ENCODE measurements at regions not wholly inside any gene's neighbourhood (a gene's known extent, or its start where the extent isn't known, plus 50 kb on each side); places are given as distances from the start of the nearest gene placed in this dataset.
"Not testable (repeated sequence)": the region's sequence is repeated elsewhere in the genome, so short reads cannot be mapped to it uniquely, and the experiment has no call there.

DNA sequence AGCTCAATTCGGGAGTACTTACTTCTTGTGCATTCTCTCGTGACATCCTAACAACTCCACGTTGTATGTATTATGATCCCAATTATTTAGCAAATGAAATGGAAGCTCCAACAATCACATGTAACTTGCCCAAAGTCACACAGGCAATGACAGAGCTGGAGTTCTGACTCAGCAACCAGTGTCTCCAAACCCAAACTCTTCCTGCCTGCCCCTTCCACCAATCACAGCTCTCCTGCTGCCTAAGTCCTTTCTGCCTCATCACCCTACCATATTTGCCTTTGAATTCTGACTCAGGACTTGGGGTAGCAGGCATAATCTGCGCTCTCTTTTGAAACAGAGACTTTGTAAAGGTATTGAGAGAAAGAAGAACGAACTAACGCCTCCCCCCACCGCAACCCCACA, 245.2 kb upstream of the MAF start:
- no peak for DNase-seq

DNA sequence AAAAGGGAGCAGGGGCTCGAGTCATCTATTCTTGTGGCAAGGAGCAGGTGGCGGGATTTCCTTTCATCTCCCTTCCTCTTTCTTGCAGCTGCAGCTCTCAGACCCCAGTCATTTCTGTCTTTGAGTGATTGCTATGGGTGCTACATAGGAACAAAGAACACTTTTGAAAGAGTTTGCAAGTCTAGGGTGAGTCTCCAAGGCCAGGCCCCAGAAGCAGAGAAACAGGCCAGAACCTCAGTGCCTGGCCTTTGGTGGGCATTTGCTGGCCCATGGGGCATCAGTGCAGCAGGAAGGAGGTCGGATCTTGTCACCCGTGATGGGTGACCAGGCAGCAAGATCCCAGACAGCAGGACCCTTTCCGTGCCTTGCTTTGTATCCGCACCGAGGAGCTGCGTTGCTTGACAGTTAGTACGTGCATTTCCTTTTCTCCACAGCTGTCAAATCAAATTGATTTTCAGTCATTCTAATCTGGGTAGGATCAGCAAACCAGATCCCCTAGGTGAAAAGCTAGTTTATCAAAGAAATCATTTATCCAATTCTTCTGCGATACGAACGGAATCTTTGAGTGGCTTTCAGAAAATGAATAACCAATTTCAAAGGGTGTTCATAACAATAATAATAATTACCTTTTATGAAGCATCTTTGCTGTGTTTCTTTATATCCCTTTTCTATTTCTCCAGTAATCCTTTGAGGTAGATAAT, 244.6 kb upstream of the MAF start:
- DNase-seq = no peak

DNA sequence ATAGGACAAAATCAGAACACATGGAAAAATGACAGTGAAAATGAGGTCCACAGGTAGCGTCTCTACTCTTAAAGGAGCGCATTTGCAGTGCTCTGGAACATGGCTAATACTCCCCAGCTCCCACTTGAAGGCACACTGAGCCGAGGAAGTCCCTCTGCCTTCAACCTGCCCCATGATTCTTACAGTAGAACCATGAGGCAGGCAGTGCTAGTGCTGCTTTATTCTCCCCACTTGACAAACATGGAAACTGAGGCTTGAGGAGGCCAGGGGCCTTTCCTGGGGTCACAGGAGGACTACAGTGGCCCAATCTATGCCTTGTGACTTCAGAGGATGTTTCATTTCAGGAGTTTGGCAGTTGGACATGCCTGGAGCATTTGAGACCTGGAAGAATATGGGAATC, 244.1 kb upstream of the MAF start:
- DNase-seq = no peak

DNA sequence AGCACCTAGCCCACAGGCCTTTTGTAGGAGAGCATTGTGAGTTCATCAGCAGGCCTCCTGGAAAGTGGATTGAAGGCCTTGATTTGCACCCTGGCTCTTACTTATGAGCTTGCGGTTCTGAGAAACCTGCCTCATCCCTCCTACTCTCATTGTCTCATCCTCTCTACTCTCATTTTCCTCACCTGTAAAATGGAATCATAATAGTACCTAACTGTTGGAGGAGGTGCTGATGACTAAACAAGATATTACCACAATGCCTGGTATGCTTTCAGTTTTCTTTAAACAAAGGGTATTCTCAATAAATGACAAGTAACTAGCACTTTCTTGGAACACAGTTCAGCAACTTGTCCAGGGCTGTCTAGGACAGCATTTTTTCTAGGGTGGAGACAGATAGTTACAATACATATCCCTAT, 243.1 kb upstream of the MAF start:
- no peak for DNase-seq

DNA sequence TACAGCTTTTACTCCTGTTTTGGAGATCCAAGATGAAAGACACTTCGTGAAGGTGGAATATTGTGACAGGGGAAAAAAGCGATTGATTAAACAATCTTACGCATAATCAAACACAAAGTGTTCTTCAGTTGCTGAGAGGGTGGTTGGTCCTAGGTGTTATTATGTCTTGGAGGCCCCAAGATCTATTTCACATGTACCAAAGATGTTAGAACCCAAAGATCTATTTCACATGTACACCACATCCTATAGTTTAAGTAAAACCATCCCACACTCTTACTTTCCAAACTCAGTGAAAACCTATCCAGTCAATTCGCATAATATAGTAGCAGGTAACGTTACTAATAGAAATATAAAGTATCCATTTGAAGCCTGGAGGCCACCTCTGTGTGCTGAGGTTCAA, 242.6 kb upstream of the MAF start:
- DNase-seq = no peak

DNA sequence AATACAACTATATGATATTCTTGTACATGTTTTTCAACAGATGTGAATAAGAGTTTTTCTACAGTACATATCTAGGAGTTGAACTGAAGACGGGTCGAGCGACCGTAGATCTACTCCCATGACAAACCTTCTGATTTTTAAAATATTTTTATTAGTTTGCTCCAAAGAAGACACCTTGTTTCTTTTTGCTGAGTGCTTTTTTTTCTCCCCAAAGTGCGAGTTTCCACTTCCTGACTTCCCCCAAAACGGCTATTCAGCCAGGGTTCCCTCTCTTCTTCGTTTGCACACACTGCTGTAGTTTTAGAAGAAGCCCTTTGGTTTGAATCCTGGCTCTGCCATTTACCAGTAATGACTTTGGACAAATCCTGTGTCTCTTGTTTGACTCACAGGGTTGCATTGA, 241.7 kb upstream of the MAF start:
- DNase-seq = no peak

DNA sequence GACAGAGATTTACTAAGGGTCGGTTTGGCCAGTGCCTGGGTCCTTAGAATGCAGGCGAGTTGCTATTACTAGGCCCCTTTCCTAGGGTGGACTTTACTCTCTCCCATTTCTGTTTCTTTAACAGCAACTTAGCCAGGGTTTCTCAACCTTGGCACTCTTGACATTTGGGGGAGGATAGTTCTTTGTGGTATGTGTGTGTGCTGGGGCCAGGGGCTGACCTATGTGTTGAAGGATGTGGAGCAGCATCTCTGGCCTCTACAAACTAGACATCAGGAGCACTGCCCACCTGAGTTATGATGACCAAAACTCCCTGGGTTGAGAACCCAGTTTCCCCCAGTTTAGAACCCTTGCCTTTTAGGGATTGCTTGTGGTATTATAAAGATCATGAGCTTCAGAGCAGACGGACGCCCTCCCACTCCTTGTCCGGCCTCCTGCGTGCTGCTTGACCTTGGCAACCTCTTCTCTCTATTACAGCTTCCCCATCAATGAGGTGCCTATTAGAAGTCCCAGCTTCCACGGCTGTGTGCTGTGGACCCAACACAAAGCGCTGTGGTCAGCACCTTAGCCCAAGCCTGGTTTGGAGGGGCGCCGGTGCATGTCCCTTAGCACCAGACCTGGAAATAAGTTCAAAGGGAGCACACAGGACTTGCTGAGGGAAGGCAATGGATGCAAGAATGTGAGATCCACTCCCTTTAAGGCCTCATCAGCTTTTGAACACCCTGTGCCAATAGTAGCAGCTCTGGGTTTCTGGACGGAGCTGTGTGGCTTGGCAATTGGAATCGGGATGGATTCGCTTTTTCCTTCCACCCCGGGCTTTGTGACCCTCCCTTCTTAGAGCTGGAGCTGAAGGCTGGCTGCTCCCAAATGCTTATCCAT, 239.2 kb upstream of the MAF start:
- no peak for DNase-seq

DNA sequence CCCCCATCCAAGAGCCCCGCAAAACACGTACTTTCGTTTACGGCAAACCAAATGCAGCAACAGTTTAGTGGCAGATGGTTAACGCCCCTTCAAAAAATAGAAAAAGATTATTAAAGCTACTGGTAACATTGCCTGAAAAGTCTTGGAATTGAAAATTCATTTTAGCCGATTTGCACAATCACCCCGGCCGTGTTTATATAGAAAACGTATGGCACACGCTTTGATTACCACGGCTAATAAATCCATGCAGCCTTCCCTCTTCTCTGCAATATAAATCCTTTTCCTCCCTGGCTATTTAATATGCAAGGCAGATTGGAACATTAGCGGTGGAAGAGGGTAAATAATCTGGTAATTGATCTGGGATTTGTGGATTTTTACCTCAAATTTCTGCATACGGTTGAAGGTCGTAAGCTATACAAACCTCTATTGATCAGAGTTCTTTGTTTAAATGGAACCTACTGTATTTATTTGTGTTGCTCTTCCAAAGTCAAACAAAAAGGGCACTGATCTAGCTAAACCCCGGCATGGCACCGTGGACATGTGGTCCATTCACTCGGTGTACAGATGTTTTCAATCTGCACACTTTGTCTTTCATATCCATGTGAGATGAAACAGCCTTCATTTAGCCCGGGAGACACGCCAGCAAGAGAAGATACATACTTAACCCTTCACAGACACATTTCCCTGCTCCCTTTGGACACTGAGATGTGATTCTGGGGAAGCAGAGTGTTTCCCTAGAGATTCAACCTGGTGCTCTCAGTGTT, 238.1 kb upstream of the MAF start:
- DNase-seq = no peak

DNA sequence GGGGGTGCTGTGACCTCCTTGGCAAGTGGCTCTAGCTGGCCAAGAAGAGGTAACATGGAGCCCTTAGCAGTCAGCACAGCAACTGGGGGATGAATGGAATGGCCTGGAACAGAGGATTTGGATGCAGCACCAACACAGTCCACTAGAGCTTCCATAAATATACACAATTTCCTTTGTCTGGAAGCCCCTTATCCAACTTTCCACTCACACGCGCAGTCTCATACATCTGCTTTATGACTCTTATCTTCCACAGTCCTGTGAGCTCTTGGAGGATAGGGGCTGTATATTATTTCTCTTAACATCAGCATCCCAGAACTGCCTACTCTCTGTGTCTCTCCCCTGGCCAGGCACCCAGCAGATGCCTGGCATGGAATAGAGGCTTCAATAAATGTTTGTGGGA, 235.6 kb upstream of the MAF start:
- no peak for DNase-seq

DNA sequence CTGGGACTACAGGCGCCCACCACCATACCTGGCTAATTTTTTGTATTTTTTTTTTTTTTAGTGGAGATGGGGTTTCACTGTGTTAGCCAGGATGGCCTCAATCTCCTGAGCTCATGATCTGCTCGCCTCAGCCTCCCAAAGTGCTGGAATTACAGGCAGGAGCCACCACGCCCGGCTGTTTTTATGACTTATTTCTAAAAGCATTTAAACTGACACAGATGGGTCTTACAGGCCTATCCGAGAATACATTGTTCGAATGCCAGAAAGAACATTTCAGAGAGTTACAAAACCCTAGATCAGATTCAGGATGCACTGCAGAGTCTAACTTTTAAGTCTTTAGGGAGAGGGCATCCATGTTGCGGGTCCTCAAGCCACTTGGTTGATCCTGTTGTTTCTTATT, 234.7 kb upstream of the MAF start:
- DNase-seq = no peak

DNA sequence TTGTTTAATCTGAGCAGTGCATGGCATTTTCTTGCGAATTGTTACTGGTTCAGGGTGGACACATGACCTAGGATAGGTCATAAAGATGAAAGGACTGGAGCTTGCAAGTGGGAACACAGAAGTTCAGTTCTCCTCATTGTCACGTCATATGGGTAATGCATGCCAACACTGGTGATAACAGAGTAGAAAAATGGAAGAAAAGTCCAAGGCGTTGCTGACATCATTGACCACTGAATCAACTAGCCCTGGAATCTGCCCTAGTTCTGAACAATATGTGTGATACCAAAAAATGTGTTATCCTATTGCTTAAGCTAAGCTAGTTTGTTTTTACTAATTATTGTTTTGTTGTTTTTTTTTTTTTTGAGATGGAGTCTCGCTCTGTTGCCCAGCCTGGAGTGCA, 234.2 kb upstream of the MAF start:
- DNase-seq = no peak

DNA sequence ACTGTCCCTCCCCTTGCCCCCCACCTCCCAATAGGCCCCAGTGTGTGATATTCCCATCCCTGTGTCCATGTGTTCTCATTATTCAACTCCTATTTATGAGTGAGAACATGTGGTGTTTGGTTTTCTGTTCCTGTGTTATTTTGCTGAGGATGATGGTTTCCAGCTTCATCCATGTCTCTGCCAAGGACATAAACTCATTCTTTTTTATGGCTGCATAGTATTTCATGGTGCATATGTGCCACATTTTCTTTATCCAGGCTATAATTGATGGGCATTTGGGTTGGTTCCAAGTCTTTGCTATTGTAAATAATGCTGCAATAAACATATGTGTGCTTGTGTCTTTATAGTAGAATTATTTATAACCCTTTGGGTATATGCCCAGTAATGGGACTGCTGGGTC, 233.5 kb upstream of the MAF start:
- DNase-seq = not testable (repeated sequence)

DNA sequence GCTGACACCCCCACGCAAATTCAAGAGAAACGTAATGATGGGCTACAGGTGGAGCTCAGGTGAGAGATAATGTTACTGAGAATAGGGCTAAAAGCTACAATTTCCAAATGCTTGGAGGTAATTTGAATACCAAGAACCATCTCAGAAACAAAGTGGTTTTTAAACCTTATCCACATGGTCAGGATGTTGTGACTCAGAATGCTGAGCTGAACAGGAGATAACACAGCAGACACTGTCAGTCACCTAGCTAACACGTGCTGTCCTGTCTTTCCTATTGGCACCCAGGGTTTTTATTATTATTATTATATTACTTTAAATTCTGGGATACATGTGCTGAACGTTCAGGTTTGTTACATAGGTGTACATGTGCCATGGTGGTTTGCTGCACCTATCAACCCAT, 233.0 kb upstream of the MAF start:
- no peak for DNase-seq

DNA sequence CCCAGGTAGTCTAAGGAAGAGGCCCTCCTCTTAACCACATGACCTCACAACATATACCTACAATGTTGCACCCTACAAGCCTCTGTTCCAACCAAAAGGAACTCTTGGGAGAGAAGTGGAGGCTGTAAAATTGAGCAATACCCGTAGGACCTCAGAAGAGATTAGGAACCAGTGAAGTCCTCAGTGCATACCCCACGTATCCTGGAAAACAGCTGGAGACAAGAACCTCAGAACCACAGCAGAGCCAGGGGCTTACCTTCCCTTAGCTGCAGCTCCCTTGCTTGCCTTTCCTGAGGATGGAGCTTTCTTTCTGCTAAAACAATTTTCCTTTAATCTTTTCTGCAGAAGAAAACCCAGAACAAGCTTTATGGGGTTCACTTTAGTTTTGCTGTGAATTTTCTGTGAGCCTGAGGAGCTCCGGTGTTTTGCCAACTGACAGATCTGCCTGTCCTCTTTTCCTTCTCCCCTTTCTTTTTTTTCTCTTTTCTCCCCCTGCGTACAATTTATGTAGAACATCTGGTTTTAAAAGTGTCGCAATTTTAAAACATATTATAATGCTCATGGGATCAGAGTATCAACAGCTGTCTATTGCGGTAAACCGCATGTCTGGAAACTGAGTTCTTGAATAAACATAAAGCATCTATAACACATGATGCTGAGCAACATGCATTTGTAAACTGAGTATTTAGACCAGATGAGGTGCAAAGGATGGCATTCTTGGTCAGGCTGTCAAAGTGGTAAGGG, 226.4 kb upstream of the MAF start:
- DNase-seq = no peak

DNA sequence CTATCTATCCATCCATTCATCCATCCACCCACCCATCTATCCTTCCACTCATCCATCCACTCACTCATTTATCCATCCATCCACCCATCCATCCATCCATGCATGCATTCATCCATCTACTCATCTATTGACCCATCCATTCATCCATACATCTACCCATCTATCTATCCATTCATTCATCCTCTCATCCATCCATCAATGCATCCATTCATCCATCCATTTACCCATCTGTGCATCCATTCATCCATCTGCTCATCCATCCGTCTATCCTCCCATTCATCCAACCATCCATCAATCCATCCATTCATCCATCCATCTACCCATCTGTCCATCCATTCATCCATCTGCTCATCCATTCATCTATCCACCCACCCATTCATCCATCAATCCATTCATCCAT, 224.5 kb upstream of the MAF start:
- DNase-seq = no peak

DNA sequence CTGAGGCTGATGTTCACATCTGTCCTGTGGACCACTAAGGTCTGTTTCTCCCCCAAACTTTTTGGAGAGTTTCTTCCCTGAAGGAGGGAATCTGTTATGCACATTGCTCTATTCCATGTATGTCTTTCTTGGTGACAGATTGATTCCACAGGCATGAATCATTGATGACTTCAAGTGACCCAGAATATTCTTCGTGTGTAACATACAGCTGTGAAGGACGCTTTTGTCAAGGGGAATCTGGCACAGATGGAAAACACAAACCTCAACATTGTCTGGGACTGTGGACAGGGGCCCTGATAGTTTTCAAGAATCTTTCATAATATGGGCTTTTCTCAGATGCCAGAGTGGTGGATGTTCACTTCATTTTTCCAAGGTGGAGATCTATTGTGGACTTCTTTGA, 223.1 kb upstream of the MAF start:
- DNase-seq = no peak

DNA sequence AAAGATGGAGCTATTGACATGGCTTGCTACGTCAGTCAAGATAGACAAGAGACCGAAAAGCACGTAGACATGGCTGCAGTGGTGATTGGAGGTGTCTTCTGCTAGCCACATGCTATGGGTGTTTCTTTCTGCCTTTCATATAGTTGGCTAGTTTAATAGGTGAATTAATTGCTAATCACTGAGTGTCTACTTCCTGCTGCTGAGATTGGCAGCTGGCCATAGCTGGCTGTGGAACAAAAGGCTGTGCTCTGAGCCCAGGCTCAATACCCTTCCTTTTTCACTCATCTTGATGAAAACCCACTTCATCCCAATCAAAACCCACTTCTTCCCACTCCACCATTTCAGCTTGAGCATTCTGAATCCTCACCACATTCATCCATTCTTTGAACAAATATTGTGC, 221.4 kb upstream of the MAF start:
- no peak for DNase-seq

DNA sequence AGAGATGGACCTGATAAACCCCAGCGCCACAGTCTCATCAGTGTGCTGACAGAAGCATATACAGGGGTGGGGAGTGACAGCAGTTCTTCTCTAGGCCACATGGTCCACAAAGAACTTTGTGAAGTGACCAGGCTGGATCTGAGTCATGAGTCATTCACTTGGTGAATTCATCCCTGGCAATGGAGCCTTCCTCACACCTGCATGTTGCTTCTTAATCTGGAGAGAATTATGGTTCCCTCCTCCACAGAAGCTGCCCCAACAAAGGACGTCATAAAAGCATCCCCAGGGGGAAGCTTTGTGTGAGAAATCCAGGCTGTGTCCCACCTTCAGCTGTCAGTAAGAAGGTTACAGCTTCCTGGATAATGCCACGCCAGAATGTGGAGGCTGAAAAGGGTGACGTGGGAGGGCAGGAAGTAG, 215.6 kb upstream of the MAF start:
- no peak for DNase-seq

DNA sequence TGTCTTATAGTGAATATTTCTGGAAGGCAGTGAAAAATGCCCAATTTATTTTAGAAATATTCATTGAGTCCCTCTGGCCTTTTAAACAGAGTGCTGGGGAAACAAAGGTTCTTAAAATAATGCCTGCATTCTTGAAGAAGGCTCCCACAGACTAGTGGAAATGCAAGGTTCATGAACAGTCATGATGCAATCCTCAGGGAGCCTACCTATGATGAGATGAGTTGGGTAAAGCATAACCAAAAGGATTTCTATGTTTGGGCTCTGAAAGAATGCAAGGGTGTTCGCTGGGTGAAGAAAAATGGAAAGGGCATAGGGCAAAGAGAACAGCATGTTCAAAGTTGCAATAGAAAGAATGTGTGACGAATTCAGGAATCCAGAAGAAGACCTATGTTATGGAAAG, 214.5 kb upstream of the MAF start:
- no peak for DNase-seq

DNA sequence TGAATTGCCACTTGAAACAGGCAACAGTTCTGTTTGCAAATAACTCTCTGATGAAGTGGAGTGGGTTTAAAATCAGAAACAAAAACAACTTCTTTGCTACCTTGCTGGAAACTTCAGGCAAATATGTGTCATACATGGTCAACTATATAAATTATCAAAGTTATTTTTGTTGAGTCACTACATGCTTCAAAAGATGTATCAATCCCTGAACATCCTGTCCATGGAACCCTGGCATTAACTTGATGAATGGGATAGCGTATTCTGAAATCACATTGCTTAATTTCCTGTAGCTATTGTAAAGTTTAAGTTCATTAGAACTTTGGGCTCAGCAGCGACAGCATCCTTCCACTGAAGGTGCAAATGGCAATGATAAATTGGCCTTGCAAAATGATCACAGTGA, 213.6 kb upstream of the MAF start:
- DNase-seq = no peak

DNA sequence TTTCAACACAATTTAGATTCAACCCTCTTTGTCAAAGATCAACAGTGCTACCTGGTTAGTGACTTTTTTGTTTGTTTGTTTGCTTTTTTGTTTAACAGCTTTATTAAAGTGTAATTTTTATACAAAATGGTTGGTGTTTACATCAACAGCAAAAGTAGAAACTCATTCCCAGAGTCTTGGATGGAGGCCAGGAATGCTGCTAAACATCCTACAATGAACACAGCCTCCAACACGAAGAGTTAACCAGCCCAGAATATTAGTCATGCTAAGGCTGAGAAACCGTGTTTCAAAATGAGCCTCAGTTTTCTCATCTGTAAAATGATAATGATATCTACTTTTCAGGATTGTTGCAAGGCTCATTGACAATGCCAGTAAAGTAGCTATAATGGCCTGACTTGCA, 211.0 kb upstream of the MAF start:
- no peak for DNase-seq

DNA sequence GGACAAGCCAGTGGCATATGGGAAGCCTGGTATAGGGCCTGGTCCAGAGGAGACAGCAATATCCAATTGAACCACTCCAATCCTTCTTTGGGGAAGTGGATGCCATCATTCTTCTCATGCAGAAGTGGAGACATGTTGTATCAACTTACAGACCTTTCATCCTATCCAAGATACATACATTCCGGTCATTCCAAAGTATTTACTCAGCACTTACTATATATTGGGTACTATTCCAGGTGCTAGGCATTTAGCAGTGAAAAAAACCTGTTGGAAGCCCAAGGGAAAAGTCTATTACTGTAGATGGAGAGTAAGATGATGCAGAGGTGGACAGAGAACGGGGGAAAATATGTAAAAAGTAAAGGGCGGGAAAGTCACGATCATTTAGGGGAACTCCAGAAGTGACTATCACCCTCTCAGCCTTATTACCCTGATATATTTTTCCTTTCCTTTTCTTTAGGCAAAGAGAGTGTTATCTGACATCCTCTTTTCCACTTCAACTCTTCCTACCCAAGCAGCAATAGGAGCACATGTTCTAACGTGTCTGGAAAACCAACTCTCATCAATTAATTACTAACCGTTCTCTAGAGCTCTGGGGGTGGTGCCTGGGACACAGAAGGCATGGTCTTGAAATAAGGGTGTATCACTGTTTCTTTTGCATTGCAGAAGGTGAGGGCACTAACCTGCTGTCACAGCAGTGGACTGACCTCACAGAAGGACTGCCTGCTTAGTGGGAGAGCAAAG, 210.1 kb upstream of the MAF start:
- DNase-seq = no peak
